Gastroesophageal sphincter (tissue), 4 donors: ENCODE measurements at regions not wholly inside any gene's neighbourhood (a gene's known extent, or its start where the extent isn't known, plus 50 kb on each side); places are given as distances from the start of the nearest gene placed in this dataset.

ENCODE experiments used
- ATAC-seq: fragments of 150-250 bp; one replicate; pipeline ENCODE4 v1.9.1; 2016; ENCODE audit warnings: mild to moderate bottlenecking, moderate library complexity
- H3K27ac ChIP-seq, 4 donors: fragments of 200-600 bp; sonication (generic) in 3 of 4; 1 replicate in 3 of 4; 2 replicates in 1 of 4; pipeline ENCODE4 v1.5.1; 2016 to 2019
- H3K27me3 ChIP-seq: fragments of 200-600 bp; sonication (generic); one replicate; pipeline ENCODE4 v1.5.1; 2019
- H3K36me3 ChIP-seq, 2 donors: fragments of 200-600 bp; sonication (generic); one replicate each; pipeline ENCODE4 v1.5.1; 2019; ENCODE audit warnings: control low read depth in 1 of 2
- H3K4me1 ChIP-seq, 3 donors: fragments of 200-600 bp; sonication (generic); 1 replicate in 2 of 3; 2 replicates in 1 of 3; pipeline ENCODE4 v1.5.1; 2016 to 2019; ENCODE audit warnings: control low read depth in 2 of 3
- H3K4me3 ChIP-seq, 2 donors: fragments of 200-600 bp; sonication (generic); one replicate each; pipeline ENCODE4 v1.5.1; 2019; ENCODE audit warnings: mild to moderate bottlenecking in 1 of 2, moderate library complexity in 1 of 2
- H3K9me3 ChIP-seq, 3 donors: fragments of 200-600 bp; sonication (generic); one replicate each; pipeline ENCODE4 v1.5.1; 2017 to 2019; ENCODE audit warnings: control low read depth in 2 of 3
- CTCF ChIP-seq, 4 experiments: fragments of 200-600 bp in 2 of 4; fragments of 450-650 bp in 2 of 4; sonication (generic) in 1 of 4; IDR thresholded peaks; one replicate each; pipeline ENCODE4 v1.5.1; 2017 to 2019; ENCODE audit warnings: antibody characterized with exemption in 4 of 4, mild to moderate bottlenecking in 2 of 4, moderate library complexity in 2 of 4
- EP300 ChIP-seq: sonication (generic); formaldehyde crosslinking; IDR thresholded peaks from one replicate; pipeline ENCODE4 v1.6.1; 2017; ENCODE audit warnings: antibody characterized with exemption, mild to moderate bottlenecking
- POLR2A ChIP-seq, 2 donors: fragments of 450-650 bp; IDR thresholded peaks; one replicate each; pipeline ENCODE4 v1.6.1; 2017; ENCODE audit warnings: antibody characterized with exemption in 2 of 2, mild to moderate bottlenecking in 2 of 2, moderate library complexity in 1 of 2
- POLR2AphosphoS5 ChIP-seq: sonication (generic); formaldehyde crosslinking; IDR thresholded peaks from one replicate; pipeline ENCODE4 v1.6.1; 2017; ENCODE audit warnings: antibody characterized with exemption
- WGBS, 2 donors: methylation state at CpG; one replicate each; pipeline ENCODE4 v1.1.5; 2018; ENCODE audit warnings: low coverage in 1 of 2; 5-methylcytosine and 5-hydroxymethylcytosine counted together

DNA sequence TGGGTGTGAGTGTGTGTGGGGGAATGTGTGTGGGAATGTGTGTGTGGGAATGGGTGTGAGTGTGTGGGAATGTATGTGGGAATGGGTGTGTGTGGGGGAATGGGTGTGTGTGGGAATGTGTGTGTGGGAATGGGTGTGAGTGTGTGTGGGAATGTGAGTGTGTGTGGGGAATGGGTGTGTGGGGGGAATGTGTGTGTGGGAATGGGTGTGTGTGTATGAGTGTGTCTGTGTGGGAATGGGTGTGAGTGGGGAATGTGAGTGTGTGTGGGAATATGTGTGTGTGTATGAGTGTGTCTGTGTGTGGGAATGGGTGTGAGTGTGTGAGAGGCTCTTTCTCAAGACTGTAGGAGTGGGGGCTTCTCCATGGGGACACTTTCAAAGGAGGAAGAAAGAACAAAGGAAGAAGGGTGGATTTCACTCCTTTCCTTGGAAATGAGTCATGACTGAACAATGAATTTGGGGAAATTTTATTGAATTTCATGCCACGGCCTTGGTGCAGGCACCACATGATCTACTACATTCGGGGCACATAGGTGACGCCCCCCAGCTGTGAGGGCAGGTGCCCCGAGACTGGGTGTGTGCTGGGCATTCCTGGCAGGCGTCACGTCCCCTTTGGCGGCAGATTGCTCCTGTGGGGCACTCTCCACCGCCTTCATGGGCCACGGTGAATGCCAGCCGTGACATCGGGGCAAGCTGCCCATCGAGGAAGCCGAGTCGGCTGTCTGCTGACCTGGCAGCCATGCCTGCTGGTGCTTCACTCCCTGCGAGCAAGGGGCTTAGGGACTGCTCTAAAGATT, 88.8 kb upstream of the INSIG1 start:
- Histone ChIP-seq H3K4me3 (no peak overlapping the region), H3K27me3 (peaks cover 58% of the 10 kb centered on the region), H3K36me3 (no peaks in the 10 kb centered on the region), H3K27ac (peak overlapping the region in 3 of 4 donors; percentile 37 to 55 (median 51)), H3K9me3 (no peaks in the 10 kb centered on the region), H3K4me1 (no peaks in the 10 kb centered on the region)
- TF ChIP-seq CTCF (IDR thresholded peaks at IDR 0.05), result no peak
- no peak for TF ChIP-seq POLR2AphosphoS5
- TF ChIP-seq EP300, result no peak
- TF ChIP-seq POLR2A (IDR thresholded peaks at IDR 0.05), result no peak
- 62 to 76% methylated on average over 2 to 15 of the region's 15 CpGs for WGBS, 2 donors
- no peak for ATAC-seq

DNA sequence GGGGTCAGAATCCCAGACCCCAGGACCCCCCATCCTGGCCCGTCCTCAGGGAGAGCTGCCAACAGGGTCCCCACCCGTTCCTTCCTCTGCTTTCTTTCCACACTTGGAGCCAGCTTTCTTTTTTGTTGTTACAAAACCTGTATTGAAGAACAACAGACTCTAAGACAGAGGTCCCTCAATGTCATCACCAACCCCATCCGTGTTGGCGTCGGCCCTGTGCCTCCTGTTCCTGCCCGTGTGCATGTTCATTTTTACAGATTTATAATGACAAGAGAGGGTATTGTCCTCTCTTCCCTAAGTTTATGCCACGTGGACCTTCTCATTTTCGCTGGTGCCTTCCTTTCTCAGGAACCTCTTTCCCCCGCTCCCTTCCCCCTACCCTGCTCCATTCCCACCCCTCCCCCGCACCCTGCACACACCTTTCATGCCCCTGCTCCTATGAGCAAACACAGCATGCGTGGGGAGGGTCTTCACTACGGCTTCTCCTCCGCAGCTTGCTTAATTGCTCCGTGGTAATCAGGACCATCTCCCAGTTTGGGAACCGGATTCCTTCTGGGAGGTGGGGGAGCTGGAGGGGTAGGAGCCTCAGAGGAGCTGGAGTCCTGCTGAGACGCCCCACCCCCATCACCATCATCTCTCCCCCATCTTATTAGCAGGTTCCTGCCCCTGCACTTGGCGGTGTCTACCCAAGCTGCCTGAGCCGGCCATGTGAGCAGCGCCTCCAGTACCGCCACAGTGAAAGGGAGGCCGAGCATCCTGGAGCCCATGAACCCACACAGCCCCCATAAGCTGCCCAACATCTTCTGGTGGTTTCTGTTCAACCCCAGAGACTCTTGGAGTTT, 88.0 kb upstream of the INSIG1 start:
- ATAC-seq, result no peak
- no peak for TF ChIP-seq EP300
- no peak for TF ChIP-seq CTCF (IDR thresholded peaks at IDR 0.05)
- no peak for TF ChIP-seq POLR2AphosphoS5
- TF ChIP-seq POLR2A (IDR thresholded peaks at IDR 0.05), result no peak
- peak overlapping the region in 3 of 4 donors; percentile 37 to 55 (median 51) for H3K27ac ChIP-seq
- H3K4me3 ChIP-seq, result no peak overlapping the region
- H3K36me3 ChIP-seq, result no peaks in the 10 kb centered on the region
- H3K9me3 ChIP-seq, result no peaks in the 10 kb centered on the region
- H3K4me1 ChIP-seq, result peaks cover 0 to 8% (median 0%) of the 10 kb centered on the region in 3 donors
- H3K27me3 ChIP-seq, result peaks cover 58% of the 10 kb centered on the region
- 54 to 55% methylated on average over 8 to 18 of the region's 21 CpGs for WGBS, 2 donors

DNA sequence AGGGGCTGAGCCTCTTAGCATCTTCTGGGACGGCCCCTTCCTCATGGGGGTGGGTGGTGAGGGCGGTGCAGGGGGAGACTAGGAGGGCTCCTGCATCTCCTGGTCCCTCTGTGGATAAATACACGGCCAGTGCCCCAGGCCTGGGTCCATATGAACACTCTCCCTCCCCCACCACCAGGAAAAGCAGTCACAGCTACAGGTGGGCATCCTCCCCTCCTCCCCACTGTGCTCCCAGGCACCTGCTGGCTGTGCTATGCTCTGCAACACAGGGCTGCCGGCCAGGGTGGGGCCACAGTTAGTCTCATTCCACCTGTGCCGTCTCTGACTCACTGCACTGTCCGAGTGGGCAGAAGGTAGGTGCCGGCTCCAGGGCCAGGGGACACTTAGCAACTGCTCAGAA, 87.3 kb upstream of the INSIG1 start:
- WGBS, 2 donors, result 40% methylated on average over 1 of the region's 7 CpGs; no CpG with 5 or more reads in 1 of the 2 donors
- H3K4me1 ChIP-seq, result peaks cover 0 to 11% (median 0%) of the 10 kb centered on the region in 3 donors
- TF ChIP-seq POLR2AphosphoS5, result no peak
- TF ChIP-seq EP300, result no peak
- no peak for TF ChIP-seq CTCF (IDR thresholded peaks at IDR 0.05)
- TF ChIP-seq POLR2A (IDR thresholded peaks at IDR 0.05), result no peak
- H3K27ac ChIP-seq, result no peak overlapping the region
- ATAC-seq, result no peak
- H3K36me3 ChIP-seq, result no peaks in the 10 kb centered on the region
- H3K27me3 ChIP-seq, result peaks cover 59% of the 10 kb centered on the region
- no peak overlapping the region for H3K4me3 ChIP-seq
- H3K9me3 ChIP-seq, result no peaks in the 10 kb centered on the region

GRCh38 chr7:155211173-155211572, 86.5 kb upstream of the INSIG1 start:
- no peak for ATAC-seq
- TF ChIP-seq CTCF (IDR thresholded peaks at IDR 0.05) (no peak), POLR2AphosphoS5 (no peak), EP300 (no peak), POLR2A (IDR thresholded peaks at IDR 0.05) (no peak)
- 84 to 86% methylated on average over 3 to 6 of the region's 6 CpGs for WGBS, 2 donors
- no peaks in the 10 kb centered on the region for H3K9me3 ChIP-seq
- H3K36me3 ChIP-seq, result no peaks in the 10 kb centered on the region
- no peak overlapping the region for H3K4me3 ChIP-seq
- peaks cover 0 to 11% (median 0%) of the 10 kb centered on the region in 3 donors for H3K4me1 ChIP-seq
- H3K27me3 ChIP-seq, result peaks cover 61% of the 10 kb centered on the region
- H3K27ac ChIP-seq, result no peak overlapping the region
